Vagina (tissue), 2 donors: ENCODE measurements at regions not wholly inside any gene's neighbourhood (a gene's known extent, or its start where the extent isn't known, plus 50 kb on each side); places are given as distances from the start of the nearest gene placed in this dataset.

Experiments
- DNase-seq, 2 donors: peaks; one replicate each; pipeline ENCODE4 v3.0.0-alpha.2; 2017; ENCODE audit errors: extremely low spot score in 2 of 2
- H3K27ac ChIP-seq: fragments of 200-600 bp; sonication (generic); one replicate; pipeline ENCODE4 v1.5.1; 2019
- H3K27me3 ChIP-seq: fragments of 200-600 bp; sonication (generic); one replicate; pipeline ENCODE4 v1.5.1; 2019
- H3K36me3 ChIP-seq, 2 donors: fragments of 200-600 bp; sonication (generic); one replicate each; pipeline ENCODE4 v1.5.1; 2017 to 2019
- H3K4me1 ChIP-seq: fragments of 200-600 bp; sonication (generic); one replicate; pipeline ENCODE4 v1.5.1; 2019
- H3K4me3 ChIP-seq, 2 donors: fragments of 200-600 bp; sonication (generic); 1 replicate in 1 of 2; 2 replicates in 1 of 2; pipeline ENCODE4 v1.5.1; 2016 to 2019
- H3K9me3 ChIP-seq: fragments of 200-600 bp; sonication (generic); one replicate; pipeline ENCODE4 v1.5.1; 2019
- POLR2A ChIP-seq, 2 donors: fragments of 450-650 bp; IDR thresholded peaks; one replicate each; pipeline ENCODE4 v1.6.1; 2017; ENCODE audit warnings: antibody characterized with exemption in 2 of 2, mild to moderate bottlenecking in 2 of 2, moderate library complexity in 2 of 2
- POLR2AphosphoS5 ChIP-seq, 2 donors: sonication (generic); formaldehyde crosslinking; IDR thresholded peaks; one replicate each; pipeline ENCODE4 v1.9.0; 2017; ENCODE audit warnings: antibody characterized with exemption in 2 of 2, mild to moderate bottlenecking in 2 of 2, low read depth in 1 of 2; ENCODE audit not compliant: insufficient read depth in 1 of 2
- intact Hi-C: fragments of 100-400 bp; cut with DNase I; formaldehyde crosslinking; loops from one replicate; pipeline ENCODE4 v1.15.1; 2023
- TF ChIP-seq, protein P1 (sequence below), 3 experiments: fragments of 450-650 bp in 2 of 3; fragments of 200-600 bp in 1 of 3; sonication (generic) in 1 of 3; IDR thresholded peaks; one replicate each; pipeline ENCODE4 v1.5.1; 2017 to 2019; ENCODE audit warnings: antibody characterized with exemption in 3 of 3, mild to moderate bottlenecking in 2 of 3, moderate library complexity in 2 of 3

DNA sequence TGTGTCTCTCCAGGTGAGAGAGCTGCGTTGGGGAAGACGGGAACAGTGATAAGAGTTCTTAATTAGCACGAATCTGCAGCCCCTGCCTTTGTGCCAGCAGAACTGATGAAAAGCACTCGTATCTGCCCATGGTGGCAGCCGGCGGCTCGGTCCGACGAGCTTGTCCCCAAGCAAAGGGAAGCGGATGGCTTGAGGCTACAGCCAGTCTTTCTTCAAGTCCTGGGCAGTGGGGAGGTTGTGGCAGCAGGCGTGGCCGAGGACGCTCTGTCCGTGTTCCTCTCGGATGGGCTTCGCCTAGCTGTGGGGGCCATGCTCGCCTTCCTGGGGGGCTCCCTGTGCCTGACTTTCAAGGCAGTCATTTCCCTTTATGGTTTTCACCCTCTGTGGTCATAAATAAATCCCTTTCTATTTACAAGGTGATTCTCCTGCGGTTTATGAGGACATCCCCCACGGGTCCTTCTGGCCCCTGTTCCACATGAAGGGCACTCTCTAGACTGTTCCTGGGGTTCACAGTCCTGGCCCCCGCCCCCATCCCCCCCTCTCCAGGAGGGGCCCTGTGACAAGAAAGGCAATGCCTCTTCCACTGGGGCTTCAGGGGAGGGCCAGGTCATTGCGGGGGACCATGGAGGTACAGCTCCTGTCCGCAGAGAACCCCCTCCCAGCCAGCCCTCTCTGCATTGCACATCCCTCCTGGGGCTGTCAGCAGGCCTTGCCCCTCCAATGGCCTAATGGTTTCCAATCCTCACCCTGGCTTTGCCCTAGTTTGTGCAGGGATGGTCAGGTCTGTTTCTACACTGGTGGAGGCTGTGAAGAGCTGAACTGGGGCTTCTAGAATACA, 1212.3 kb downstream of the BRD1 start:
- no peak for TF ChIP-seq POLR2A (IDR thresholded peaks at IDR 0.05)
- TF ChIP-seq, protein P1, sequence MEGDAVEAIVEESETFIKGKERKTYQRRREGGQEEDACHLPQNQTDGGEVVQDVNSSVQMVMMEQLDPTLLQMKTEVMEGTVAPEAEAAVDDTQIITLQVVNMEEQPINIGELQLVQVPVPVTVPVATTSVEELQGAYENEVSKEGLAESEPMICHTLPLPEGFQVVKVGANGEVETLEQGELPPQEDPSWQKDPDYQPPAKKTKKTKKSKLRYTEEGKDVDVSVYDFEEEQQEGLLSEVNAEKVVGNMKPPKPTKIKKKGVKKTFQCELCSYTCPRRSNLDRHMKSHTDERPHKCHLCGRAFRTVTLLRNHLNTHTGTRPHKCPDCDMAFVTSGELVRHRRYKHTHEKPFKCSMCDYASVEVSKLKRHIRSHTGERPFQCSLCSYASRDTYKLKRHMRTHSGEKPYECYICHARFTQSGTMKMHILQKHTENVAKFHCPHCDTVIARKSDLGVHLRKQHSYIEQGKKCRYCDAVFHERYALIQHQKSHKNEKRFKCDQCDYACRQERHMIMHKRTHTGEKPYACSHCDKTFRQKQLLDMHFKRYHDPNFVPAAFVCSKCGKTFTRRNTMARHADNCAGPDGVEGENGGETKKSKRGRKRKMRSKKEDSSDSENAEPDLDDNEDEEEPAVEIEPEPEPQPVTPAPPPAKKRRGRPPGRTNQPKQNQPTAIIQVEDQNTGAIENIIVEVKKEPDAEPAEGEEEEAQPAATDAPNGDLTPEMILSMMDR (IDR thresholded peaks at IDR 0.05), result no peak
- no peak for TF ChIP-seq POLR2AphosphoS5 (IDR thresholded peaks at IDR 0.05; ENCODE audit: insufficient read depth in 1 of 2, low read depth in 1 of 2)
- DNase-seq, result no peak
- intact Hi-C loops, result no loop called here
- Histone ChIP-seq H3K4me3 (no peak overlapping the region), H3K27me3 (no peaks in the 10 kb centered on the region), H3K4me1 (no peaks in the 10 kb centered on the region), H3K9me3 (no peaks in the 10 kb centered on the region), H3K36me3 (no peaks in the 10 kb centered on the region), H3K27ac (no peak overlapping the region)

GRCh38 chr22:48613566-48614200, 1214.0 kb downstream of the BRD1 start:
- Histone ChIP-seq H3K27ac (no peak overlapping the region), H3K9me3 (no peaks in the 10 kb centered on the region), H3K4me1 (no peaks in the 10 kb centered on the region), H3K4me3 (no peak overlapping the region), H3K36me3 (no peaks in the 10 kb centered on the region), H3K27me3 (no peaks in the 10 kb centered on the region)
- TF ChIP-seq, protein P1 (IDR thresholded peaks at IDR 0.05), result no peak
- no peak for TF ChIP-seq POLR2AphosphoS5 (IDR thresholded peaks at IDR 0.05; ENCODE audit: insufficient read depth in 1 of 2, low read depth in 1 of 2)
- no peak for TF ChIP-seq POLR2A (IDR thresholded peaks at IDR 0.05)
- intact Hi-C loops, result no loop called here
- DNase-seq, result no peak

DNA sequence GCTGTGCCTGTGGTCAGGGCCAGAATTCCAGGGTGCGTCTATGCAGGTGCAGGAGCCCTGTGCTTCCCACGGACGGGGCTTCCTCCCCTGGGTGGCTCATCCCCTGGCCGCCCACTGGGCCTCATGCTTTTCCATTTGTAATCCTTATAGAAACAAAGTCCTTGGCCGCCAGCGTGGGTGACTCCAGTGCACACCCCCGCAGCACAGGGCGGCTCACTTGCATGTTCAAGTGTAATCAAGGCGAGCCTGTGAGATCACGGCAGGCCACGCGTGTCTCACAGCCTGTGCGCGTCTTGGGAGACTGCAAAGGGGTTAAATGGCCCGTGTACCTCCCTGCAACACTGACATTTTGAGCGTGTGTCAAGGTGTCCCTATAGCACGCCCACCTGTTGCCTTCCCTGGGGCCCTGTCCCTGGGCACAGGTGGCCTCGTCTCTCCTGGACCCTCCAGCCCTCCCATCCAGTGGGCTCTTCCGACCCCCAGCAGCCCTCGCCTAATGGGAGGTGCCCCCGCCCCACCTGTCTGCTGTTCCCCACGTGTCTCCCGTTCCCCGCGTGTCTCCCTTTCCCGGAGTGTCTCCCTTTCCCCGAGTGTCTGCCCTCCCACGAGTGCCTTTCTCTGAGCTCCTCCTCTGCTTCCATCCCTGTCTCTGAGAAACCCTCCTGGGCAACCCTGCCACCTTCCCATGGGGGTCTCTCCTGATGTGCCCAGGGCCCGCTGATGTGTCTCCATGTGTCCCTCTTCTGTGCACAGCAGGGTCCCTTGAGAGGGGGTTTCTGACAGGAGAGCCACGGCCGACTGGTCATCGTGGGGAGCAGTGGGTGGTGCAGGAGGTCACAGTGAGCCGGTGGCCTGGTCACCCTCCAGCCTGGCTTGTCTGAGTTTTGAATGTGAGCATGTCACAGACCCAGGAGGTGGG, 1215.3 kb downstream of the BRD1 start:
- intact Hi-C loops, result no loop called here
- no peaks in the 10 kb centered on the region for H3K36me3 ChIP-seq
- H3K27ac ChIP-seq, result no peak overlapping the region
- DNase-seq, result no peak
- no peaks in the 10 kb centered on the region for H3K9me3 ChIP-seq
- no peaks in the 10 kb centered on the region for H3K4me1 ChIP-seq
- H3K4me3 ChIP-seq, result no peak overlapping the region
- TF ChIP-seq, protein P1 (IDR thresholded peaks at IDR 0.05), result no peak
- TF ChIP-seq POLR2AphosphoS5 (IDR thresholded peaks at IDR 0.05; ENCODE audit: insufficient read depth in 1 of 2, low read depth in 1 of 2) (no peak), POLR2A (IDR thresholded peaks at IDR 0.05) (no peak)
- no peaks in the 10 kb centered on the region for H3K27me3 ChIP-seq

GRCh38 chr22:48609279-48609865, 1218.3 kb downstream of the BRD1 start:
- Histone ChIP-seq H3K9me3 (no peaks in the 10 kb centered on the region), H3K4me1 (no peaks in the 10 kb centered on the region), H3K27ac (no peak overlapping the region), H3K36me3 (no peaks in the 10 kb centered on the region), H3K27me3 (no peaks in the 10 kb centered on the region), H3K4me3 (no peak overlapping the region)
- no peak for DNase-seq
- intact Hi-C loops, result no loop called here
- no peak for TF ChIP-seq POLR2A (IDR thresholded peaks at IDR 0.05)
- TF ChIP-seq POLR2AphosphoS5 (IDR thresholded peaks at IDR 0.05; ENCODE audit: insufficient read depth in 1 of 2, low read depth in 1 of 2), result no peak
- TF ChIP-seq, protein P1 (IDR thresholded peaks at IDR 0.05), result no peak
